K562 (cell line): ENCODE measurements at regions not wholly inside any gene's neighbourhood (a gene's known extent, or its start where the extent isn't known, plus 50 kb on each side); places are given as distances from the start of the nearest gene placed in this dataset.

ENCODE experiments used
- ATAC-seq: fragments of 200-7000 bp; cut with Tn5 transposase; 3 replicates; pipeline ENCODE4 v1.9.1; 2020; ENCODE audit warnings: moderate library complexity
- BruUV-seq: library from RNA; stranded (reverse); fragments of 400-500 nt; replicated peaks from 2 replicates; lab custom pipeline; 2021; lab: Mats Ljungman, UMichigan
- CTCF ChIA-PET: fragments of 300-600 bp; formaldehyde crosslinking; extraction: SDS; loops from one replicate; lab custom pipeline; 2021; ENCODE audit warnings: low intra/inter-chr PET ratio; lab: Yijun Ruan, JAX
- POLR2A ChIA-PET: fragments of 300-600, 350-650 bp; sonication (Branson Sonifier 250); formaldehyde crosslinking; extraction: SDS; loops from one replicate; lab custom pipeline; 2021; ENCODE audit warnings: antibody characterized with exemption, inconsistent platforms; lab: Yijun Ruan, JAX
- DNase-seq, 4 experiments: peaks; one replicate each; pipeline versions ENCODE4 v3.0.0 to v3.0.0-alpha.2; 2011 to 2018; ENCODE audit warnings: low spot score in 3 of 4, mixed read lengths in 3 of 4; ENCODE audit errors: extremely low read depth in 1 of 4
- FAIRE-seq: peaks from 2 replicates; lab custom pipeline; 2011; peaks lifted over from hg19 to GRCh38; lab: Jason Lieb, UNC
- H2AFZ ChIP-seq: 2 replicates; pipeline ENCODE4 v1.6.0; 2011; ENCODE audit warnings: low read depth, low read length, control low read depth, inconsistent platforms
- H3K27ac ChIP-seq: fragments of 200-600 bp; 3 replicates; pipeline ENCODE4 v1.8.0; 2011; ENCODE audit warnings: low read depth, mild to moderate bottlenecking, control low read depth, inconsistent platforms, low read length, moderate library complexity, mixed read lengths; ENCODE audit errors: extremely low read depth
- H3K27me3 ChIP-seq, 2 experiments: fragments of 300-600 bp in 1 of 2; 2 replicates in 1 of 2; 3 replicates in 1 of 2; pipeline versions ENCODE4 v1.6.0 to v1.8.0; 2011; ENCODE audit warnings: inconsistent platforms in 2 of 2, low read length in 2 of 2, mild to moderate bottlenecking in 1 of 2, mixed read lengths in 1 of 2, moderate library complexity in 1 of 2; ENCODE audit not compliant: control insufficient read depth in 2 of 2, insufficient read depth in 2 of 2
- H3K36me3 ChIP-seq: fragments of 300-600 bp; 3 replicates; pipeline ENCODE4 v1.8.0; 2011; ENCODE audit warnings: mild to moderate bottlenecking, low read length, inconsistent platforms; ENCODE audit not compliant: control insufficient read depth, insufficient read depth
- H3K4me1 ChIP-seq, 2 experiments: fragments of 200-600 bp in 1 of 2; replicated peaks in 1 of 2; 2 replicates in 1 of 2; 3 replicates in 1 of 2; pipeline versions ENCODE4 v1.5.1 to v1.8.0; 2011; ENCODE audit warnings: inconsistent platforms in 2 of 2, low read length in 2 of 2, mild to moderate bottlenecking in 1 of 2, mixed read lengths in 1 of 2, moderate library complexity in 1 of 2; ENCODE audit not compliant: control insufficient read depth in 2 of 2, insufficient read depth in 2 of 2
- H3K4me2 ChIP-seq: 2 replicates; pipeline ENCODE4 v1.6.1; 2011; ENCODE audit warnings: low read length, control low read depth, inconsistent platforms, mixed read lengths; ENCODE audit not compliant: insufficient read depth
- H3K4me3 ChIP-seq: fragments of 200-600 bp; sonication (generic), shearing (Covaris generic); 2 replicates; pipeline ENCODE4 v1.5.1; 2016; ENCODE audit warnings: control low read depth, inconsistent platforms
- H3K79me2 ChIP-seq: fragments of 200-600 bp; 3 replicates; pipeline ENCODE4 v1.8.0; 2011; ENCODE audit warnings: low read length, inconsistent platforms; ENCODE audit not compliant: control insufficient read depth, insufficient read depth
- H3K9ac ChIP-seq, 2 experiments: 2 replicates each; pipeline versions ENCODE4 v1.6.0 to v1.6.1; 2011; ENCODE audit warnings: low read depth in 2 of 2, low read length in 2 of 2, control low read depth in 1 of 2, inconsistent platforms in 1 of 2, mild to moderate bottlenecking in 1 of 2, mixed read lengths in 1 of 2; ENCODE audit not compliant: insufficient read depth in 1 of 2
- H3K9me1 ChIP-seq: one replicate; pipeline ENCODE4 v1.6.0; 2011; ENCODE audit warnings: inconsistent platforms, mild to moderate bottlenecking, low read length, moderate library complexity; ENCODE audit not compliant: control insufficient read depth, insufficient read depth
- H3K9me3 ChIP-seq: replicated peaks from 2 replicates; pipeline ENCODE4 v1.5.1; 2011; ENCODE audit warnings: low read depth, low read length, inconsistent platforms; ENCODE audit not compliant: control insufficient read depth, insufficient read depth
- H4K20me1 ChIP-seq: replicated peaks from 2 replicates; pipeline ENCODE4 v1.6.1; 2011; ENCODE audit warnings: low read length, inconsistent platforms, mixed read lengths; ENCODE audit not compliant: control insufficient read depth, insufficient read depth
- ARHGAP35 ChIP-seq: fragments of 450-650 bp; IDR thresholded peaks from 2 replicates; pipeline ENCODE4 v1.6.1; 2018; ENCODE audit not compliant: partially characterized antibody
- HINFP ChIP-seq: fragments of 450-650 bp; conservative IDR thresholded peaks from 2 replicates; pipeline ENCODE4 v1.6.1; 2016; ENCODE audit warnings: missing genetic modification characterization, low read depth, mild to moderate bottlenecking, control low read depth, missing compliant biosample characterization
- HMG20A ChIP-seq: fragments of 450-650 bp; formaldehyde crosslinking; conservative IDR thresholded peaks from 2 replicates; pipeline ENCODE4 v1.4.0; 2020; ENCODE audit warnings: mild to moderate bottlenecking, mixed read lengths
- NFATC3 ChIP-seq: fragments of 450-650 bp; IDR thresholded peaks from 2 replicates; pipeline ENCODE4 v1.6.1; 2017; ENCODE audit warnings: mild to moderate bottlenecking
- OTX1 ChIP-seq: fragments of 450-650 bp; formaldehyde crosslinking; IDR thresholded peaks from 2 replicates; pipeline ENCODE4 v1.4.0; 2022; ENCODE audit warnings: mild to moderate bottlenecking
- PHF21A ChIP-seq: fragments of 450-650 bp; IDR thresholded peaks from 2 replicates; pipeline ENCODE4 v1.6.1; 2017; ENCODE audit warnings: low read depth, borderline replicate concordance
- SIN3B ChIP-seq: fragments of 450-650 bp; IDR thresholded peaks from 2 replicates; pipeline ENCODE4 v1.6.1; 2017; ENCODE audit warnings: low read depth, mild to moderate bottlenecking, moderate library complexity
- SMARCE1 ChIP-seq: fragments of 450-650 bp; IDR thresholded peaks from 2 replicates; pipeline ENCODE4 v1.7.1; 2016; ENCODE audit warnings: mild to moderate bottlenecking
- TAF7 ChIP-seq: fragments of 450-650 bp; IDR thresholded peaks from 2 replicates; pipeline ENCODE4 v1.6.1; 2016; ENCODE audit warnings: missing genetic modification characterization, missing compliant biosample characterization
- TGIF2 ChIP-seq: sonication (generic); formaldehyde crosslinking; IDR thresholded peaks from 2 replicates; pipeline ENCODE4 v1.8.1; 2022; ENCODE audit warnings: mild to moderate bottlenecking, missing genetic modification reagents, moderate library complexity
- UBTF ChIP-seq, 2 experiments: IDR thresholded peaks; 2 replicates each; pipeline ENCODE4 v1.6.1; 2012; ENCODE audit warnings: improper control_type of control experiment in 2 of 2, low read depth in 2 of 2, low read length in 2 of 2, borderline replicate concordance in 1 of 2
- VEZF1 ChIP-seq: fragments of 200-800 bp; sonication (Bioruptor generic); IDR thresholded peaks from 2 replicates; pipeline ENCODE4 v1.6.1; 2017; ENCODE audit warnings: missing genetic modification characterization, missing compliant biosample characterization
- ZNF124 ChIP-seq: sonication (generic); formaldehyde crosslinking; IDR thresholded peaks from 2 replicates; pipeline ENCODE4 v1.8.1; 2022; ENCODE audit warnings: missing genetic modification reagents
- ZNF224 ChIP-seq: sonication (generic); formaldehyde crosslinking; IDR thresholded peaks from 2 replicates; pipeline ENCODE4 v1.8.0; 2022; ENCODE audit warnings: mild to moderate bottlenecking, missing genetic modification reagents
- WGBS: fragments of 100-300 bp; shearing (Covaris generic); methylation state at CpG from one replicate; pipeline ENCODE4 v1.1.6; 2016; ENCODE audit warnings: low coverage, mixed read lengths; ENCODE audit not compliant: insufficient coverage; ENCODE audit errors: missing lambda C conversion rate; 5-methylcytosine and 5-hydroxymethylcytosine counted together
- in situ Hi-C: fragments of 300-500 bp; cut with MboI; formaldehyde crosslinking; loops from 4 replicates; pipeline ENCODE4 v1.15.0; 2018; ENCODE audit warnings: inconsistent platforms, mixed read lengths
- intact Hi-C: fragments of 100-400 bp; cut with micrococcal nuclease; formaldehyde crosslinking; loops from 2 replicates; pipeline ENCODE4 v1.14.2; 2022
- TF ChIP-seq, protein P1 (sequence below), 3 experiments: fragments of 200-800 bp in 1 of 3; sonication (Bioruptor generic) in 1 of 3; sonication (generic) in 1 of 3; formaldehyde crosslinking in 1 of 3; IDR thresholded peaks; 2 replicates each; pipeline versions ENCODE4 v1.6.1 to v1.8.0; 2016 to 2022; ENCODE audit warnings: mild to moderate bottlenecking in 2 of 3, missing compliant biosample characterization in 2 of 3, missing genetic modification characterization in 2 of 3, missing genetic modification reagents in 1 of 3
- TF ChIP-seq, protein P2 (sequence below): fragments of 450-650 bp; formaldehyde crosslinking; IDR thresholded peaks from 2 replicates; pipeline ENCODE4 v1.4.0; 2020; ENCODE audit warnings: mild to moderate bottlenecking, mixed read lengths

DNA sequence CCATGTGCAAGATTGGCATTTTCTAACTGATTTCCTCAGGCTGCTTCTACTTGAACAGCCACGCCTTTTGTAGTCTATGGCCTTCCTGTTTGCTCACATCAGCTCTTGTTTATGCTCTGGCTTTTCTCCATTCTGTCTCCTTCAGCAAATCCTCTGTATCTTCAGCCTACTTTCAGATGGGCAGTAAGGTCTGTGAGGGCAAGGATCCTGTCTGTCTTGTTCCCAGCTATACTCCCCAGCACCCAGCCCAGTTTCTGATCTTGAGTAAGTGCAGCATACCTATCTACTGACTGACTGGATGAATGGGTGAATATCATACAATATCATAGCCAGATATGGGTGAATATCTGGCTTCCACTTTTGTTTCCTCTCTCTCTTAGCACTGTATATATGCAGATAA, 438.1 kb downstream of the LMO4 start:
- H3K9me1 ChIP-seq = no peaks in the 10 kb centered on the region
- no peak overlapping the region for H3K4me3 ChIP-seq
- no peak for FAIRE-seq
- H3K9me3 ChIP-seq = no peaks in the 10 kb centered on the region
- intact Hi-C loops (no loop called here), in situ Hi-C loops (no loop called here)
- no peak for ATAC-seq
- no peaks in the 10 kb centered on the region for H3K36me3 ChIP-seq
- POLR2A ChIA-PET = no interaction called here
- no TSS peak for BruUV-seq
- H3K4me1 ChIP-seq = no peaks in the 10 kb centered on the region
- DNase-seq = no peak
- H4K20me1 ChIP-seq = no peaks in the 10 kb centered on the region
- no peaks in the 10 kb centered on the region for H3K79me2 ChIP-seq
- no peaks in the 10 kb centered on the region for H3K27me3 ChIP-seq
- no peak overlapping the region for H2AFZ ChIP-seq
- CTCF ChIA-PET = no interaction called here
- no peak overlapping the region for H3K4me2 ChIP-seq
- WGBS = 0% methylated on average over 1 of the region's 1 CpG
- no peak overlapping the region for H3K9ac ChIP-seq
- H3K27ac ChIP-seq = no peak overlapping the region
- no peak for TF ChIP-seq NFATC3
- TF ChIP-seq, protein P1, sequence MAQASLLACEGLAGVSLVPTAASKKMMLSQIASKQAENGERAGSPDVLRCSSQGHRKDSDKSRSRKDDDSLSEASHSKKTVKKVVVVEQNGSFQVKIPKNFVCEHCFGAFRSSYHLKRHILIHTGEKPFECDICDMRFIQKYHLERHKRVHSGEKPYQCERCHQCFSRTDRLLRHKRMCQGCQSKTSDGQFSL (CRISPR knock-in tag; IDR thresholded peaks at IDR 0.05) = no peak
- TF ChIP-seq, protein P1 (tag; IDR thresholded peaks at IDR 0.05) = no peak
- TF ChIP-seq SMARCE1 = no peak
- TF ChIP-seq VEZF1 (CRISPR knock-in tag) = no peak
- no peak for TF ChIP-seq PHF21A
- no peak for TF ChIP-seq HINFP (tag)
- no peak for TF ChIP-seq TAF7 (tag)
- no peak for TF ChIP-seq SIN3B
- no peak for TF ChIP-seq ZNF224 (CRISPR knock-in tag)
- TF ChIP-seq, protein P2, sequence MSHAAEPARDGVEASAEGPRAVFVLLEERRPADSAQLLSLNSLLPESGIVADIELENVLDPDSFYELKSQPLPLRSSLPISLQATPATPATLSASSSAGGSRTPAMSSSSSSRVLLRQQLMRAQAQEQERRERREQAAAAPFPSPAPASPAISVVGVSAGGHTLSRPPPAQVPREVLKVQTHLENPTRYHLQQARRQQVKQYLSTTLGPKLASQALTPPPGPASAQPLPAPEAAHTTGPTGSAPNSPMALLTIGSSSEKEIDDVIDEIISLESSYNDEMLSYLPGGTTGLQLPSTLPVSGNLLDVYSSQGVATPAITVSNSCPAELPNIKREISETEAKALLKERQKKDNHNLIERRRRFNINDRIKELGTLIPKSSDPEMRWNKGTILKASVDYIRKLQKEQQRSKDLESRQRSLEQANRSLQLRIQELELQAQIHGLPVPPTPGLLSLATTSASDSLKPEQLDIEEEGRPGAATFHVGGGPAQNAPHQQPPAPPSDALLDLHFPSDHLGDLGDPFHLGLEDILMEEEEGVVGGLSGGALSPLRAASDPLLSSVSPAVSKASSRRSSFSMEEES (CRISPR knock-in tag) = no peak
- TF ChIP-seq ZNF124 = no peak
- no peak for TF ChIP-seq HMG20A
- TF ChIP-seq ARHGAP35 = no peak
- no peak for TF ChIP-seq TGIF2 (CRISPR knock-in tag)
- no peak for TF ChIP-seq OTX1 (CRISPR knock-in tag)
- no peak for TF ChIP-seq UBTF (IDR thresholded peaks at IDR 0.05; ENCODE audit: borderline replicate concordance in 1 of 2, low read depth in 2 of 2, low read length in 2 of 2)
